HG03025 (cell line): ENCODE measurements at regions not wholly inside any gene's neighbourhood (a gene's known extent, or its start where the extent isn't known, plus 50 kb on each side); places are given as distances from the start of the nearest gene placed in this dataset.
"Not testable (repeated sequence)": the region's sequence is repeated elsewhere in the genome, so short reads cannot be mapped to it uniquely, and the experiment has no call there.

Experiments used
- ATAC-seq: cut with Tn5 transposase; IDR thresholded peaks from one replicate; pipeline ENCODE4 v1.9.1; 2021; ENCODE audit warnings: mild to moderate bottlenecking, moderate library complexity; ENCODE audit not compliant: unreplicated experiment, low FRiP score

GRCh38 chr16:31581065-31581464 is 53.4 kb downstream of the AHSP start:
- ATAC-seq, result not testable (repeated sequence)

- not testable (repeated sequence) for ATAC-seq
Observed at GRCh38 chr16:31601737-31602384, 74.2 kb downstream of the AHSP start.

- ATAC-seq, result no peak
Observed at GRCh38 chr16:31618130-31618529, 90.4 kb downstream of the AHSP start.

GRCh38 chr16:31636433-31636832 is 108.7 kb downstream of the AHSP start:
- ATAC-seq, result no peak

GRCh38 chr16:31641279-31641678 is 113.6 kb downstream of the AHSP start:
- ATAC-seq, result no peak

GRCh38 chr16:31655674-31656073 is 128.0 kb downstream of the AHSP start:
- not testable (repeated sequence) for ATAC-seq

GRCh38 chr16:31664683-31665482 is 137.2 kb downstream of the AHSP start:
- no peak for ATAC-seq

GRCh38 chr16:31674686-31675085 is 147.0 kb downstream of the AHSP start:
- ATAC-seq, result no peak

GRCh38 chr16:31676731-31677130 is 149.0 kb downstream of the AHSP start:
- ATAC-seq, result no peak

- ATAC-seq, result no peak
Observed at GRCh38 chr16:31678649-31679325, 151.1 kb downstream of the AHSP start.

GRCh38 chr16:31689331-31689730 is 161.6 kb downstream of the AHSP start:
- not testable (repeated sequence) for ATAC-seq

GRCh38 chr16:31692338-31692737 is 164.6 kb downstream of the AHSP start:
- ATAC-seq, result not testable (repeated sequence)

- no peak for ATAC-seq
Observed at GRCh38 chr16:31693733-31694132, 166.0 kb downstream of the AHSP start.

GRCh38 chr16:31694461-31694860 is 166.8 kb downstream of the AHSP start:
- no peak for ATAC-seq

- ATAC-seq, result no peak
Observed at GRCh38 chr16:31695667-31696066, 168.0 kb downstream of the AHSP start.

GRCh38 chr16:31696968-31697743 is 169.5 kb downstream of the AHSP start:
- no peak for ATAC-seq

GRCh38 chr16:31697744-31698125 is 170.0 kb downstream of the AHSP start:
- no peak for ATAC-seq

- ATAC-seq, result no peak
Observed at GRCh38 chr16:31698901-31699300, 171.2 kb downstream of the AHSP start.

- no peak for ATAC-seq
Observed at GRCh38 chr16:31699601-31700000, 171.9 kb downstream of the AHSP start.

- ATAC-seq, result no peak
Observed at GRCh38 chr16:31700200-31700529, 172.5 kb downstream of the AHSP start.
